Keratinocyte (primary cell): ENCODE measurements at regions not wholly inside any gene's neighbourhood (a gene's known extent, or its start where the extent isn't known, plus 50 kb on each side); places are given as distances from the start of the nearest gene placed in this dataset.

Experiments
- CTCF ChIP-seq, 3 experiments: IDR thresholded peaks in 1 of 3; conservative IDR thresholded peaks in 1 of 3; optimal IDR thresholded peaks in 1 of 3; 2 replicates in 2 of 3; 3 replicates in 1 of 3; pipeline versions ENCODE3 to v1.5.1; 2011; ENCODE audit warnings: low read length in 3 of 3, mild to moderate bottlenecking in 3 of 3, moderate library complexity in 2 of 3, control low read depth in 1 of 3, inconsistent platforms in 1 of 3; ENCODE audit not compliant: insufficient read depth in 2 of 3; ENCODE audit errors: extremely low read depth in 1 of 3
- EZH2 ChIP-seq: IDR thresholded peaks from one replicate; pipeline ENCODE4 v1.6.1; 2012; ENCODE audit warnings: inconsistent platforms, mild to moderate bottlenecking, low read length, moderate library complexity

GRCh38 chr1:195748969-195749368, 859.3 kb downstream of the KCNT2 start:
- no peak for TF ChIP-seq CTCF (optimal IDR thresholded peaks at IDR 0.05 in 1 of 3, IDR thresholded peaks at IDR 0.05 in 1 of 3, conservative IDR thresholded peaks at IDR 0.05 in 1 of 3; ENCODE audit: extremely low read depth in 1 of 3, insufficient read depth in 2 of 3, low read length in 3 of 3)
- TF ChIP-seq EZH2: no peak
